Left forelimb (tissue), 1 donor: ENCODE measurements at regions not wholly inside any gene's neighbourhood (a gene's known extent, or its start where the extent isn't known, plus 50 kb on each side); places are given as distances from the start of the nearest gene placed in this dataset.

Experiments used
- DNase-seq: peaks from one replicate; pipeline ENCODE4 v3.0.0-alpha.2; 2018; ENCODE audit warnings: low spot score

- no peak for DNase-seq
These were observed 50.0 kb upstream of the CHD6 start for GRCh38 chr20:41668057-41668749.
